ENCODE measurements at regions not wholly inside any gene's neighbourhood (a gene's known extent, or its start where the extent isn't known, plus 50 kb on each side); places are given as distances from the start of the nearest gene placed in this dataset.

DNA sequence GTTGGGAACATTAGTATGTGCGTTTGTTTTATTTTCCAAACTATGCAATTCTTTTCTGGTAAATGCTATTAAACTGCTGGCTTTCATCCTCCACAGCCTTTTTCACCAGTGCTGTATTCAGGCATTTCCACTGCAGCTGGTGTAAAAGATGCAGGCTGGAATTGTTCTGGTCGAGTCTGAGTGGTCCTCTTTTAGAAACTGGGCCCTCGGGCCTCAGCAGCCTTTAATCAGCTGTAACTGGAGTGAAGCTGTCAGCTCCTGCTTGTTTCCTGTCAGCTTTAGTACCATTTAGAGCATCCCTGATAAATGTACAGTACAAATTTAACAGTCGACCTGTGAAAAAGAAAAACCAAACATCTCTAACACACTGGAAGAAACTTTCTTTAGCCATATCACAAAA is 979.6 kb downstream of the TFAP2A start:
- no peak for DNase-seq

DNA sequence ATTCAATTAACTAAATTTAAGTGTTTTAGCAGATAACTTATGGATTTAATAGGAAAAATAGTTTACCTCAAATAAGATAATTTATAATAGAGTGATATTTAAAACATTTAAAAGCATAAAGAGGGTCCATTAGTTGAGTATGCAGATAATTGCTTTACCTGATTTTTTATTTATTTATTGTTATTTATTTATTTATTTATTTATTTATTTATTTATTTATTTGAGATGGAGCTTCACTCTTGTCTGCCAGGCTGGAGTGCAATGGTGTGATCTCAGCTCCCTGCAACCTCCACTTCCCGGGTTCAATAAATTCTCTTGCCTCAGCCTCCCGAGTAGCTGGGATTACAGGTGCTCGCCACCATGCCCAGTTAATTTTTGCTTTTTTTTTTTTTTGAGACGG is 982.9 kb downstream of the TFAP2A start:
- no peak for DNase-seq

DNA sequence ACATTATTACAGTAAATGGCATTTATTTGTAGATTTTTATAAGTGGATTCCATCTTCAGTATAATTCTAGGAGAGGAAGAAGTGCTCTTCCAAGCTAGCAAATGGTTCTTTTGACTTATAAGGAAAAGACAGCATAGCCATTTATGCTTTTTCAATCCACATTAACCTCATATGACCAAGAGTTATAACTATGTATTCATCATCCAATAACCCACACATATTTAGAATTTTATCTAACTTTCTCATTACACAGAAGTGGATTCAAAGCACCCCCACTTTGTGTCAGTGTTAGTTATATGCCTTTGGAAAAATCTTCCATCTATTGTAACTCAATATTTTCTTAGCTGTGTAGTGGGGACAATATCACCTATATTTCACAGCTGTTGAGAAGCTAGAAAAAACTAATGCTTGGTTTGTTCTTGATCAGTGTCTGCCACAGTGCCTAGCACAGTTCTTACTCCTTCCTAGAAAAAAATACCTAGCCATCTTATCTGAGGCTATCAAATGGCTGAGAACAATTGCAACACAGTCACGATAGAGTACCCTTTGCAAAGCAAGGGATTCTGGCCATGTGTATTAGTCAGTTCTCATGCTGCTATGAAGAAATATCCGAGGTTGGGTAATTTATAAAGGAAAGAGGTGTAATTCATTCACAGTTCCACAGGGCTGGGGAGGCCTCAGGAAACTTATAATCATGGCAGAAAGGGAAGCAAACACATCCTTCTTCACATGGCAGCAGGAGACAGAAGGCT is 986.3 kb downstream of the TFAP2A start:
- DNase-seq, result no peak

DNA sequence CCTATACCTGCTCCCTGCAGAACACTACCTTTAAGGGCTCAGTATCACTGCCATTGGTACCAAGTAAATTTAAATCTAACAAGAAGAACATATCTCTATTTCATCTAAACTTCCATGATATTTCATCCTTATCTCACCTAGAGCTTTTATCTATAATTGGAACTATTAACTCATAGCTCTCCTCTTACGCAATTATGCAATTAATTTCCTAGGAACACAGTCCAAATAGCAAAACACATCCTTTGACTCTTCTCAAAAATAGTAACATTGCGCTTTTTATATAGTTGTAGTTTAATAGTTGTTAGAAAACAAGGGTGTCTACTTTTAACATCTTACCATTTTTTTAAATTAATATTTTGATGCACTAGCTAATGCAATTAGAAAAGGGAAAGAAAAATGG is 986.8 kb upstream of the SLC35B3 start:
- no peak for DNase-seq

DNA sequence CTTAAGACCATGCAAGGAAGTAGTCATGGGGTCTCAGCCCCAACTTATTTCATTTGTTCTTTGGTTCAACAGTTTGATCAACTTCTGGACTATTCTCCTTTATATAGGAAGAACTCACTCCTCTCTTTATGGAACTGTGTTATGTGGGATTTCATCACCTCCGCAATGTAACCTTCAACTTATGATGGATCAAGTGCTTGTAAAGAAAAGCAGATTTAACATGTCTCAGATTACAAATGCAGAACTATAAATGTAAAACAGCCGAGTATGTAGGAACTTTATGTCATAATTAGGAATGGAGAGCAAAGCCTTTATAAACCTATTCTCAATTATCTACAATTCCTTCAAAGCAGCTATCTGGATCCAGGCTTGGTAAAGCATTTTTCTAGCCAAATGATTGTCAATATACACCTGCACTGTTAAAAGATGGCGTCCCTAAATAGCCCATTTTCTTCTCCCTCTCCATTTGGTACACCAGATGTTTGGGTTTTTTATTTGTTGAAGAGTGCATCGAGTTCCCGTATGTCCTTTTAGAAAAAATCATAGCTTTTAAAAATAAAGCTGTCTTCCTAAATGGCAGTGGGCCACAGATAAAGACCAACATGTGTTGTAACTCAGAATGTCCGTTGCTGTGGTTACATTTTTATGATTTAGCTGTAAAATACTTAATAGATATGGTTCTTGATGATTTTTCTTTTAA is 985.1 kb upstream of the SLC35B3 start:
- DNase-seq, result no peak

DNA sequence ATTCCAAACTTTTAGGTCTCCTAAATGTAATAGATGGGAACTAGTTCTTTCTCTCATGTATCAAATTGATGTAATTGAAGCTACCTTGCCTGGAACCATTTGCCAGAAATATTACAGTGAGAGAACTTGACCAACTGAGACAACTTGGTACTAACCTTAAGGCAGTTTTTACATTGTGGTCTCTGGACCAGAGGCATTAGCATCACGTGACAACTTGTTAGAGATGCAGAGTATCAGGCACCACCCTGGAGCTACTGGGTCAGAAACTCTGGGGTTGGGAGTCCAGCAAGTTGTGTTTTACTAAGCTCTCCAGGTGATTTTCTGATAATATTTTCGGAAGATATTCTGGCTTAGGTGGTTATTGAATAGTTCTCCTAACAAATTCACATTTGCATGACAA is 982.1 kb upstream of the SLC35B3 start:
- DNase-seq, result no peak

DNA sequence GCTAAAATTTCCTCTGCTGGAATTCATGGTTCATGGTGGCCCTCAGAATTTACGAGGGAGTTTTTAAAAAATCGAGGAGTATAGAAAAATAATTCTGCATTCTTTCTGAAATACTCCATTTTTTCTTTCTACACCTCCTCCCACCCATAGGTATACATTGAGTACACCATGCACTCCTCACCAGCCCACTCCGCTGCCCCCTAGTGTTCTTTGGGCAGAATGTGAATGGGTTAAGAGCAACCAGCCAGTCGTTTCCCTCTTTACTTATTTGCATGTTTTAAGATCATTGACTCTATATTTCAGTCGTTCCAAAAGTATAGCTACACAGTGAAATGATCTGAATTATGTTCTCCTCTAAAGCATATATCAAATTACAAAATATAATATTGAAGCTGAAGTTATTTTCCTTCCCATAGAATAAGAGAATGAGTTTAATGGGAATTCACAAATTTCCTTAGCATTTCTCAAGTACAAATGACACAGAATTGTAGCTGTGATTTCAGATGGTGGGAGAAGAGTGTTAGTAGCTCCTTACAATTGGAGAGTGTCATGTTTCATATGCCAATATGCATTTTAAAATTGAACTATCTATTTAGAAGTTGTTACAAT is 977.7 kb upstream of the SLC35B3 start:
- no peak for DNase-seq

DNA sequence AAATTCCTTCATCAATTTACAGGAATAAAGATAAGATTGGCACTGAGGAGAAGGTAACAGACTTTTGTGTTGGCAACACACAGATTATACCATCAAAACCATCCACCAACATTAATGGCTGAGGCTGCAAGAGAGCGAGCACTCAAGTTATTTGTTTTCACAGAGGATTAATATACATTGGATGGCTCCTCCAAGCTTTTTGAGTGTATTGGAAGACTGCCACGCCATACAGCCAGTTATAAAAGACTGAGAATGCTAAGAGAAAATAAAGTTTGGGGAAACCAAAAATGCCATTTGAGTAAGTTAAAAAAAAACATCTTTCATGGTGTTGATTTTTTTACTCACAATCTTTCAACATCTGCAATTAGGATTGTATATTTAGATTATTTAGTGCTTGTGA is 973.8 kb upstream of the SLC35B3 start:
- no peak for DNase-seq

DNA sequence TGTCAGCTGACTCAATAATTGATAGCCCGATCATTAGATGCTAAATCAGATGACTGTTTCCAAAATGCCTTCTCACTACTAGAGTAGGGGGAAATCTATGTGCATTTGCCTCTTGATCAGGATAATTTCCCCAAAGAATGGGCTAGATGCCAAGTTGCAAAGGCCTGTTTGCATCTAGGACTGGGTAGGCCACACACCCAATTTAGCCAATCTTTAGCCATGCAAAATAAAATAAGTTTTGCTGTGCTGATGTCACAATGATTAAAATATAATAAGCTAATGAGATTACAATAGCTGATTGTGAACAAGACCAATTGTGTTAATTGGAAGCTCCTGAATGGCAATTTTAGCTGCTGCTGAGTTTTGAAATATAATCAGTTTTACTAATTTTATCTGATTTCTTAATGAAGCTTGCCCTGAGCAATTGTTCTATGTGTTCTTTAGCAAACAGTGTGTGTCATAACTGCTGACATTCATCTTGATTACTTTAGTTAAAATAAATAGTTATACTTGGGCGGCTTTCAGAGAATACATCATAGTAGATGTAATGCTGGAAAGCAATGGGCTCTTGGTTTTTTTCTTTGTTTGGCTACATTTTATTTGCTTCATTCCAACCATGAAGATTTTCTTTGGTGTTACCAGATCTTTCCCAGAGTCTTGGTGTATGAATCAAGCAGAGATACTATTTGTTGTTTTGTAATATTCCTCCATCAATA is 973.2 kb upstream of the SLC35B3 start:
- no peak for DNase-seq

DNA sequence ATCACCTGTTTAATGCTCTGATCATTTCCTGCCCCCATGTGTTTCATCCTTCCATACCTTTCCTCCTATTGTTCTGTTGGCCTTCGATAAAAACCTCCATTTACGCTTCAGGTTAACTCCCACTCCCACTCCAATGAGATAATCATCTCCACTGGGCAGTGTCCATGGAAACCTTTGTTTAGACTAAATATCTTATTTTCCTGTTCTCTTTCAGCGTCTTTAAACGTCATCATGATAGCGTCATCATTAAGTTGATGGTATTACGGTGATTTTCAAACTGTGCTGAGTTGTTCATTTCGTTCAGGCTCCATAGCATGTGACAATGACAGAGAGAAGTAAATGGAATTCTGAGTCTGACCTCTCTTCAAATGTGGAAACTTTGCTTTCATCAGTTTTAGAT is 970.5 kb upstream of the SLC35B3 start:
- no peak for DNase-seq

DNA sequence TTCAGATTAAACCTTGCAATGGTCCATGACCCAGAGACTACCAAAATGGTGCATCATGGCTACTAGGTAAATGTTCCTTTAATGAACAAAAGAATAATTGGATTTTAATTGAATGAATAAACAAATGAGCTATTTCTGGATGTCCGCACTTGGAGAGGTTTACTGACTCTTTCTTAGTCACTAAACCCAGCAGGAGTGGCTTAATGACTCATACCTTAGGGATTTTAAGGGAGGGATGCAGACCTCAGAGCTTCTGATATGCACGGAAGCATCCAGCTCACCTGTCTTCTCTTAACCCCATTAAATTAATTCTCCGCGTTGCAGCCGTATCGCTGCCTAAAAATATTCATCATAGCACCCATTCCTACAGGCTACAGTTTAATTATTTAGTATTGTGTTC is 970.0 kb upstream of the SLC35B3 start:
- DNase-seq, result no peak

DNA sequence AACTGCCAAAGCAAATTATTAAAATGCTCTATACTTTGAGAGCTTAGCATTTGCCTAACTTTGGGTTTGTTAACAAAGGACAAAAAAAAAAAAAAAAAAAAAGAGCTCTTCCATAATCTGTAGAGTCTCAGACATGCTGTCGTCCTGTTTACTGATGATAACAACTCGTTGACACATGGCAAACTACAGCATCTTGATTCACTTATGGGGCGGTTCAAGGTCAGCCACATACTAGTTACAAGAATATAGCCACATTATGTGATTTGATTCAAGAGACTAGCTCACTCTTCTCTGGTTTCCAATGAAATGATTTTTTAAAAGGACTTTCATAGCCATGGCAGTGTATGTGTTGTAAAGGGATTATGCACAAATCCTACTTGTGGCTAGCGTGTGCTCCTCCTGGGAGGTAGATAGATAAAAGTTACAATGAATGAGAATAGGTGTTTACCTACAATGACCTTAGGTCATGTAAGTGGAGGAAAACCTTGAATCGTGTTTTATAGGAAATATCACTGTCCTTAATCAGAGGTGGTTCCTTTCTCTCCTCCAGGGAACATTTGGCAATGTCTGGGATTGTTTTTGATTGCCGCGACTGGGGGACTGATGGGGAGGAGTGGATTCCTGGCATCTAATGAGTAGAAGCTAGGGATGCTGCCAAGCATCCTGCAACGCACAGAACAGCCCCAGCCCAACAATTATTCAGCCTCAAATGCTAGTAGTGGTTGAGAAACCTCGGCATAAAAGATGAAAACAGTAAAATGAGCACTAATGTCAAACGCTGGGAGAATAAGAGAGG is 969.2 kb upstream of the SLC35B3 start:
- no peak for DNase-seq

DNA sequence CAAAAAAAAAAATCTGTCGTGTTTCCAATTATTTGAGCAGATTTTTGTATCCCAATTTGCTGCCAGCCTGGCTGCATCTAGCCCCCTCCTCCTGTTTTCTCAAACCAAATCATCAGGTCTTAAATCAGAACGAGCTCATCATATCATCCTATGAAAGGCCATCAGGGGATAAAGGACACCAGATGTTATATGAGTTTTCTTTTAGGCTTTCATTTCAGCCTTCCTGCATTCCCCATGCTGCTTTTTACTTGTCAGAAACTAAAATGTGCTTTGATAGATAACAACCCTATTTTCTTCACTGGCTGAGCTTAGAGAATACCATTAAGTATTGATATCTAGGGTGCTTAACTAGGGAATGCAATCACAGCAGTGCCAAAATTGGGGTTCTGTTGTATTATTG is 968.4 kb upstream of the SLC35B3 start:
- DNase-seq, result no peak

DNA sequence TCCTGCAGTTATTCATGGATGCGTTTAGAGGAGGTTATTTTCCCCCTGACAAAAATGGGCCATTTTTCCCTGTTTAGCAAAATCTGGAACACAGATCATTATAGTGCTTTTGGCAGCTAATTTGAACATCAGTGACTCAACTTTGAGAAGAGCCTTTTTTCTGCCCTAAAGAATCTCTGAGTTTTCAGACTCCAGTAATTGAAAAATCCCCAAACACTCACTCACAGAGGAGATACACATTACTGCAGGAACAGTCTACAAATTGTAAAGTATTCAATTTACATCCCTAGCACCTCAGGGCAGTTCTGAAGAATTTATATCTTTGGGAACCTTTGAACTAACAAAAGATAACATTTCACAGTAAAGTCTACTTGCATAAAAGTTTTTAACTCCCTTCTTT is 966.6 kb upstream of the SLC35B3 start:
- no peak for DNase-seq

DNA sequence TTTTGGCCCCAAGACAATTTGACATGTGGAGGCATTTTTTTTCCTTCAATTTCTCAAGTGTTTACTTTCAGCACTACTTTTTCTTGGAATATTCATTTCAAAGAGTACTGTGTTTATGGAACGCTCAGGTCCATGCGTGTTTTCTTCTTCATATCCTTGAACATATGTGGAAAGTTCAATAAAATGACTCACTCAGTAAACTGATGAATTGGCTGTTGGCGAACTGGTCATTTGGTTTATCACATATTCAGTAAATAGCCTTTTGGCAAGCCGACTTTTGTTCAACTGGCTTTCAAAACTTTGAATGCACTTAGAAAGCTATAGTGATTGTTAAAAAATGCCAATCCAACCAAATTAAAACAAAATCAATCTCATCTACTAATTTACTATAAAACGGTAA is 964.6 kb upstream of the SLC35B3 start:
- DNase-seq, result no peak

DNA sequence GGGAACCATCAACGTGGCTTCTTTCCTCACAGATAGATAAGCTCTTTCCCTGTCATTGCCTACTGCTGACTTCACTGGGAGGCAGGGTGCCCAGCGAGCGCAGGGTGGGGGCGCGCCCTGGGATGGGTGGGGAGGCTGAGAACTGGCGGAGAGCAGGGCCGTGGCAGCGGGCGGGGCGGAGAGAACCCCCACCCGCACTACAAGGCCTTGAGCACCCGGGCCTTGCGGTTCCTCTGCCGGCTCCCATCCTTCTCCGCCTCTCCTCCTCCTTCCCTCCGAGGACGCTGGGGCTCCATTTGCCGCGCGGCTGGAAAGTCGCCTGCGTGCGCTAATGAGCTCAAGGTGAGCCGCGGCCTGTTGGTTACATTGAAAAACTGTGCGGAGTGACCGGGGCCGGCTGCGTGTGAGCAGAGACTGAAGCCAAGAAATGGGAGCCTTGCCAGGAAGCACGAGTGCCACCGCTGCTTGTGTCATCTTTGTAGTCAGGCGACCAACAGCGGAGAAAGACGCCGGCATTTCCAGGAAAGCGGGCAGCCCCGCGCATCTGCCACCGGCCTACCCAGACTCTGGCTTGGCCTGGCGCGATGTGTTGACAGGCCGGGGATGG is 963.5 kb upstream of the SLC35B3 start:
- DNase-seq, result no peak

DNA sequence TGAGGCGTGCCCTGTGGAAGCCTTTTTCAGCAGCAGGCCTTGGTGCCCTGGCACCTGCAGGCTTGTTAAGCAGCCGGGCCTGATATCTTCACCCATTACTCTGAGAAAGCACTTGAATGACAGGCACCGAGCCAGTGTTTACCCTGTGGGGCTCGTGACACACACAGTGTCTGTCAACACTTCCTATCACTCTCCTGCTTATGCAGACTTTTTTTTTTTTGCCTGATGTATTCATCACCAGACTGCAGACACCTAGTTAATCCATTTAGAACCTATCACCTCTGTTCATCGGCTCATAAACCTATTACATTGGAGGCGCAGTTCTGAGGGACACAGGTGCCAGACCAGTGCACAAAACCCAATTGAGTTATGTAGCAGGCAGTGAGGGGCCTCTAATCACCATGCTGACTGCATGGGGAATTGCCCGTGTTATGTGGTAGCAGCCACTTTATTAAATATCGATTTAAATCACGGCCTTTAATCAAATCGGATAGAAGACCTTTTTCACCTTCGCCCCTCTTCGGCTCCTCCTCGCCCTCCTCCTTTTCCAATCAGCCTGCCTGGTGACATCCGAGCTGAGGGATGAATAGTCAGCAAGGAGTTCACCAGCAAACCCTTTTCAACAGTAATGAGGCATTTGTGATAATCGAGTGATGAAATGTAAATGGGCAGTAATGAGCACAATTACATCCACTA is 962.9 kb upstream of the SLC35B3 start:
- no peak for DNase-seq

DNA sequence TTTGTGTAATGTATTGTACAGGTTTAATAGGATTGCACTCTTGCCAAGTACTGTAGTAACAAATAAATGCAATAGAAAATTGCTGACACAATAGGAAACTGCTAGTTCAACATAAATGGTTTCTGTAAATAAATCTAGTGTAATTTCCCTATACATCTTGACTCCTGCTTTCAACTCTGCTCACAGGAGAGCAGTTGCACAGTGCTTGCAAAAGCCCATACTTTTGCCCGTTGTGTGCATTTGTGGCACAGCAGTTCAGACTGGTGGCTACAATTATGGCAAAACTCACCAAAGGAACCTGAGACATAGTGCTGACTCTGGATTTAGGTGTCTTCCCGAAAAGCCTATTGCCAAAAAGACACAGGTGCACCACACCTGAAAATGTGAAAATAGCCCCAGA is 953.3 kb upstream of the SLC35B3 start:
- no peak for DNase-seq

DNA sequence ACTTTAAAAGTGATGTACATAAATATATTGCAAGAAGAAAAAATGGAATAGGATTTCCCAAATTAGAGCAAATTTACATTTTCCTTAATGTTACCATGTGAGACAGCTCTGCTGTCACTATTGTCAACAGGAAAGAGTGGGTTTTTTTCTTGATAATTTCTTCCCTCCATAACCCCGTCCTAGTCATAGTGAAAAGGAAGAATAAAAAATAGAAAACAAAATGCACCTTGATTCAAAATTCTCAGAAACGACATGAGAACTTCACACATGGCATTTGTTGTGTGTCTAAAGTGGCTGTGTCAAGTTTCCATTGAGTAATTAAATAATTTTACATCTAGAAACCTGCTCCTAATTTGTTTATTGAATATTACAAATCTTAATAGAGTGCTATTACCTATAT is 945.2 kb upstream of the SLC35B3 start:
- DNase-seq, result no peak

DNA sequence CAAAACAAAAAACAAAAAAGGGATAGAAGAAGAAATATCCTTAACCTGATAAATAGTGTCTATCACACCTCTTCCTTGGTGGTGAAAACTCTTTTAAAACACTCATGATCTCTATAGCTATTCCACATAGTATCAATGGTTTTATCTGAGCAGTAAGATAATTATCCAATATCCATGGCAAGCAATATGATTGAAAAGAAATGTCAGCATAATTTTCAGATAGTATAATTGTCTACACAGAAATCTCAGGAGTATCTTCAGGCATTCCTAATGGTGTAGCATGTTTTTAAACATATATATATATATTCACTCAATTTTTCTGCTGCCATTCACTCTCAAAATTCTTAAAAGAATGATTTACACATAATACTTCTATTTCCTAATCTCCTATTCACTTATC is 938.0 kb upstream of the SLC35B3 start:
- DNase-seq, result no peak

DNA sequence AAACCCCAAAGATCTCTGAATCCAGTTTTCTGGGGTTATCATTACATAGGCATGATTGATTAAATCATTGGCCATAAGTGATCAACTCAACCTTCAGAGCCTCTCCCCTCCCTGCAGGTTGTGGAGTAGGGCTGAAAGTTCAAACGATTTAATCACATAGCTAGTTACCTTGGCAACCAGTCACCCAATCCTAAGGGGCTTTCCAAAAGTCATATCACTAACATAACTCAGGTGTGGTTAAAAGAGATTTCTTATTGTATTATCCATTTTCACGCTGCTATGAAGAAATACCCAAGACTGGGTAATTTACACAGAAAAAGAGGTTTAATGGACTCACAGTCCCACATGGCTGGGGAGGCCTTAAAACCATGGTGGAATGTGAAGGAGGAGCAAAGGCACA is 935.1 kb upstream of the SLC35B3 start:
- DNase-seq, result no peak

DNA sequence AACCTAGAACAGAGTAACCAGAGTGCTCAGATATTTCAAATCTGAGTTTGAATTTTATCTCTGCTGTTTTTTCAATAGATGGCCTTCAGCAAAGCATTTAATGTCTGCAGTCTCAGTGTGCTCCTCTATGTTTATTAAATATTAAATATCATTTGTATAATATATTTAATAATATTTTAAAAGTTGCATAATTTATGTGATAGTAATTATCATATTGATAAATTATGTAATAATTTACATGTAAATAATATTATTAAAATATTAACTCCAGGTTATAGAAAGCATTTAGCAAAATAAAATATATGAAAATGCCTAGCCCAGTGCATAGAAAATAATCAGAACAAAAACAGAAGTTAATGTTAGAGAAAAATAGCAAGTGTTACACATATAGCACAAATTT is 930.0 kb upstream of the SLC35B3 start:
- no peak for DNase-seq
